SK-N-SH (cell line): ENCODE measurements at regions not wholly inside any gene's neighbourhood (a gene's known extent, or its start where the extent isn't known, plus 50 kb on each side); places are given as distances from the start of the nearest gene placed in this dataset.

Experiments
- CTCF ChIA-PET: fragments of 300-600, 350-600 bp; formaldehyde crosslinking; extraction: SDS; loops from one replicate; lab custom pipeline; 2021; lab: Yijun Ruan, JAX
- POLR2A ChIA-PET: fragments of 350-600 bp; sonication (Branson Sonifier 250); formaldehyde crosslinking; extraction: SDS; loops from one replicate; lab custom pipeline; 2020; ENCODE audit warnings: antibody characterized with exemption, inconsistent platforms; lab: Yijun Ruan, JAX
- DNase-seq: peaks from one replicate; pipeline ENCODE4 v3.0.0; 2012
- H2AFZ ChIP-seq: fragments of 200-600 bp; sonication (generic); 2 replicates; pipeline ENCODE4 v1.8.1; 2016; ENCODE audit warnings: antibody characterized with exemption, mild to moderate bottlenecking, low read depth
- H3F3A ChIP-seq: fragments of 200-600 bp; sonication (generic); replicated peaks from 2 replicates; pipeline ENCODE3; 2016; ENCODE audit warnings: antibody characterized with exemption, mild to moderate bottlenecking; ENCODE audit not compliant: insufficient read depth
- H3K27ac ChIP-seq, 2 experiments: fragments of 200-500 bp in 1 of 2; fragments of 200-600 bp in 1 of 2; sonication (Bioruptor generic) in 1 of 2; sonication (generic), shearing (Covaris generic) in 1 of 2; 2 replicates each; pipeline versions ENCODE4 v1.5.1 to v1.6.1; 2014 to 2016; ENCODE audit warnings: low read depth in 2 of 2, inconsistent platforms in 1 of 2, low read length in 1 of 2, mild to moderate bottlenecking in 1 of 2, mixed read lengths in 1 of 2
- H3K27me3 ChIP-seq: fragments of 200-600 bp; sonication (generic), shearing (Covaris generic); 2 replicates; pipeline ENCODE4 v1.6.1; 2016; ENCODE audit warnings: mixed run types; ENCODE audit not compliant: insufficient read depth
- H3K36me3 ChIP-seq, 2 experiments: fragments of 200-500 bp in 1 of 2; fragments of 200-600 bp in 1 of 2; sonication (Bioruptor generic) in 1 of 2; sonication (generic) in 1 of 2; replicated peaks in 1 of 2; 2 replicates each; pipeline versions ENCODE3 to v1.5.1; 2014 to 2016; ENCODE audit warnings: low read length in 1 of 2, mild to moderate bottlenecking in 1 of 2; ENCODE audit not compliant: insufficient read depth in 2 of 2, control insufficient read depth in 1 of 2
- H3K4me1 ChIP-seq, 2 experiments: fragments of 200-500 bp in 1 of 2; fragments of 200-600 bp in 1 of 2; sonication (Bioruptor generic) in 1 of 2; sonication (generic), shearing (Covaris generic) in 1 of 2; 2 replicates each; pipeline versions ENCODE4 v1.5.1 to v1.6.1; 2014 to 2016; ENCODE audit warnings: low read depth in 1 of 2, low read length in 1 of 2, mixed run types in 1 of 2; ENCODE audit not compliant: insufficient read depth in 2 of 2, control insufficient read depth in 1 of 2
- H3K4me2 ChIP-seq: fragments of 200-600 bp; sonication (generic), shearing (Covaris generic); 2 replicates; pipeline ENCODE4 v1.6.1; 2017; ENCODE audit warnings: mixed run types
- H3K4me3 ChIP-seq, 2 experiments: fragments of 200-500 bp in 1 of 2; fragments of 200-600 bp in 1 of 2; sonication (Bioruptor generic) in 1 of 2; sonication (generic), shearing (Covaris generic) in 1 of 2; 2 replicates each; pipeline versions ENCODE4 v1.5.1 to v1.8.1; 2014 to 2016; ENCODE audit warnings: low read depth in 2 of 2, inconsistent platforms in 1 of 2, low read length in 1 of 2, mild to moderate bottlenecking in 1 of 2, mixed read lengths in 1 of 2, moderate library complexity in 1 of 2
- H3K79me2 ChIP-seq: fragments of 200-600 bp; sonication (generic); 2 replicates; pipeline ENCODE4 v1.8.1; 2017; ENCODE audit warnings: mild to moderate bottlenecking; ENCODE audit not compliant: insufficient read depth
- H3K9ac ChIP-seq: fragments of 200-600 bp; sonication (generic); 2 replicates; pipeline ENCODE4 v1.6.1; 2017; ENCODE audit warnings: mixed run types
- H3K9me2 ChIP-seq: fragments of 200-600 bp; sonication (generic); 2 replicates; pipeline ENCODE4 v1.6.1; 2017; ENCODE audit warnings: mixed run types
- H3K9me3 ChIP-seq: fragments of 200-600 bp; sonication (generic); 2 replicates; pipeline ENCODE4 v1.6.1; 2017; ENCODE audit warnings: mixed run types, mild to moderate bottlenecking, moderate library complexity
- H4K20me1 ChIP-seq: fragments of 200-600 bp; sonication (generic); 2 replicates; pipeline ENCODE4 v1.6.1; 2017; ENCODE audit warnings: mild to moderate bottlenecking, mixed run types; ENCODE audit not compliant: insufficient read depth
- CTCF ChIP-seq: fragments of 200-600 bp; sonication (generic); IDR thresholded peaks from 2 replicates; pipeline ENCODE4 v1.6.1; 2017; ENCODE audit warnings: antibody characterized with exemption, mild to moderate bottlenecking, moderate library complexity
- EZH2phosphoT487 ChIP-seq: fragments of 200-600 bp; sonication (generic); IDR thresholded peaks from 2 replicates; pipeline ENCODE4 v1.6.1; 2017; ENCODE audit warnings: low read depth, mixed run types, mild to moderate bottlenecking, antibody characterized with exemption, moderate library complexity, borderline replicate concordance
- FOXJ3 ChIP-seq: sonication (generic); formaldehyde crosslinking; IDR thresholded peaks from 2 replicates; pipeline ENCODE4 v1.5.1; 2020; ENCODE audit warnings: mild to moderate bottlenecking, missing genetic modification reagents
- FOXM1 ChIP-seq: IDR thresholded peaks from 2 replicates; pipeline ENCODE4 v1.4.0; 2012; ENCODE audit warnings: low read depth, mild to moderate bottlenecking
- GATA2 ChIP-seq: sonication (generic); formaldehyde crosslinking; IDR thresholded peaks from 2 replicates; pipeline ENCODE4 v1.5.0; 2020; ENCODE audit warnings: mild to moderate bottlenecking, missing genetic modification reagents
- MAX ChIP-seq: IDR thresholded peaks from 2 replicates; pipeline ENCODE4 v1.4.0; 2012; ENCODE audit warnings: low read depth
- MEF2A ChIP-seq: IDR thresholded peaks from 2 replicates; pipeline ENCODE4 v1.4.0; 2012; ENCODE audit warnings: low read depth, borderline replicate concordance
- PBX3 ChIP-seq: IDR thresholded peaks from 2 replicates; pipeline ENCODE4; 2012
- RAD21 ChIP-seq: IDR thresholded peaks from 2 replicates; pipeline ENCODE4 v1.6.1; 2012; ENCODE audit warnings: mild to moderate bottlenecking, low read length
- RCOR1 ChIP-seq: fragments of 150-350 bp; IDR thresholded peaks from 2 replicates; pipeline ENCODE4 v1.6.1; 2017; ENCODE audit warnings: antibody characterized with exemption, low read length
- SMC3 ChIP-seq: IDR thresholded peaks from 2 replicates; pipeline ENCODE4 v1.6.1; 2012; ENCODE audit warnings: low read depth, low read length, improper control_type of control experiment
- TCF12 ChIP-seq: IDR thresholded peaks from 2 replicates; pipeline ENCODE4 v1.4.0; 2012
- TEAD4 ChIP-seq: IDR thresholded peaks from 2 replicates; pipeline ENCODE4 v1.4.0; 2012; ENCODE audit warnings: mild to moderate bottlenecking, borderline replicate concordance; ENCODE audit not compliant: insufficient read depth
- WGBS: methylation state at CpG from one replicate; pipeline ENCODE4 v1.1.6; 2017; ENCODE audit warnings: low lambda C conversion rate; 5-methylcytosine and 5-hydroxymethylcytosine counted together
- TF ChIP-seq, protein P1 (sequence below): IDR thresholded peaks from 2 replicates; pipeline ENCODE4 v1.4.0; 2012; ENCODE audit warnings: low read depth, borderline replicate concordance

DNA sequence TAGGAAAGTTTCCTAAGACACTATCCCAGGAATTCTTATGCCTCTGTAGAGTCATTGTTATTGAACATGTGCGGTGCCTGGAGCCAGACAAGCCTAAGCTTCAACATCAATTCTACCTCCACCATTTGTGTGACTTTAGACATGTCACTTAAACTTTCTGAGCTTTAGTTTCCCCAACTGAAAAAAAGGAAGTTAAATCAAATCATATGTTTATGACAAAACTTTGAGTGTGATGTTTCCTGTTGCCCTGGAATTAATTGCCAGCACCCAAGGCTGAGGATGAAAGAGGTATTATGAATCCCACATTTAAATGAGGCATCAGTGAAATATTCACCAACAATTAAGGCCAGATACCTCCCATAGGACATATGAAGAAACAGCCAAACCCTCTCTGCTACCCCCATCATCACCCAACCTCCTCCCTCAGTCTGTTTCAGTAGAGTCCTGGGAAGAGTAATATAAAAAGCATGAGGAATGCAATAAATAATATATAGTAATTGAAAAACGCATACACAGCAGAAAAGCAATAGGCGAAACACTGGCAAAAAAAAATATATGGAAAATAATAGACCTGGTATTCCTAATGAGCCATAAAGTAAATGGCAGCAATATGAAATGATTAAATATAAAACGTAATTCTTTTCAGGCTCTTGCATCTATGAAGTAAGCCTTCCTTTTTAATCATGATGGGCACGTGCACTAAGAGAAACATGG is 182.0 kb upstream of the DCN start (continued):
- no peak for TF ChIP-seq MEF2A
- TF ChIP-seq TEAD4 = no peak
- no peak for TF ChIP-seq EZH2phosphoT487

GRCh38 chr12:91361864-91362263 is 179.2 kb upstream of the DCN start:
- Histone ChIP-seq H3K79me2 (no peaks in the 10 kb centered on the region), H3K27ac (no peak overlapping the region), H3K9me3 (no peaks in the 10 kb centered on the region), H2AFZ (no peak overlapping the region), H3K4me2 (no peak overlapping the region), H4K20me1 (no peaks in the 10 kb centered on the region), H3K36me3 (no peaks in the 10 kb centered on the region), H3K4me1 (peaks cover 0 to 3% of the 10 kb centered on the region in 2 experiments; a peak in 1 of 4 replicates), H3K9ac (no peak overlapping the region), H3K9me2 (no peaks in the 10 kb centered on the region), H3K27me3 (no peaks in the 10 kb centered on the region), H3F3A (no peaks in the 10 kb centered on the region), H3K4me3 (peak overlapping the region in 1 of 2 experiments; percentile 15; a peak in 1 of 4 replicates)
- ChIA-PET POLR2A (no interaction called here), CTCF (interaction anchor here (0.6 to 2.2 kb wide), 23 partner anchors 9 to 1295 kb away, joined by 3 to 18 read pairs (median 4); no protein-coding TSS in a partner anchor)
- no peak for DNase-seq
- WGBS = 38% methylated on average over 5 of the region's 5 CpGs
- TF ChIP-seq TEAD4 = no peak
- no peak for TF ChIP-seq MAX
- TF ChIP-seq FOXM1 = no peak
- no peak for TF ChIP-seq TCF12
- TF ChIP-seq CTCF = peak; percentile 71
- TF ChIP-seq FOXJ3 (CRISPR knock-in tag) = no peak
- TF ChIP-seq RCOR1 = no peak
- no peak for TF ChIP-seq GATA2
- TF ChIP-seq RAD21 = peak; percentile 83
- peak; percentile 46 for TF ChIP-seq SMC3
- TF ChIP-seq, protein P1, sequence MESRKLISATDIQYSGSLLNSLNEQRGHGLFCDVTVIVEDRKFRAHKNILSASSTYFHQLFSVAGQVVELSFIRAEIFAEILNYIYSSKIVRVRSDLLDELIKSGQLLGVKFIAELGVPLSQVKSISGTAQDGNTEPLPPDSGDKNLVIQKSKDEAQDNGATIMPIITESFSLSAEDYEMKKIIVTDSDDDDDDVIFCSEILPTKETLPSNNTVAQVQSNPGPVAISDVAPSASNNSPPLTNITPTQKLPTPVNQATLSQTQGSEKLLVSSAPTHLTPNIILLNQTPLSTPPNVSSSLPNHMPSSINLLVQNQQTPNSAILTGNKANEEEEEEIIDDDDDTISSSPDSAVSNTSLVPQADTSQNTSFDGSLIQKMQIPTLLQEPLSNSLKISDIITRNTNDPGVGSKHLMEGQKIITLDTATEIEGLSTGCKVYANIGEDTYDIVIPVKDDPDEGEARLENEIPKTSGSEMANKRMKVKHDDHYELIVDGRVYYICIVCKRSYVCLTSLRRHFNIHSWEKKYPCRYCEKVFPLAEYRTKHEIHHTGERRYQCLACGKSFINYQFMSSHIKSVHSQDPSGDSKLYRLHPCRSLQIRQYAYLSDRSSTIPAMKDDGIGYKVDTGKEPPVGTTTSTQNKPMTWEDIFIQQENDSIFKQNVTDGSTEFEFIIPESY = no peak
- no peak for TF ChIP-seq PBX3
